DMS114 treated with DMSO at 0.1 percent for 48 hours (cell line): ENCODE measurements at regions not wholly inside any gene's neighbourhood (a gene's known extent, or its start where the extent isn't known, plus 50 kb on each side); places are given as distances from the start of the nearest gene placed in this dataset.
"Not testable (repeated sequence)": the region's sequence is repeated elsewhere in the genome, so short reads cannot be mapped to it uniquely, and the experiment has no call there.

Source experiments
- DNase-seq: peaks from one replicate; lab custom pipeline; 2025; ENCODE audit not compliant: unreplicated experiment; lab: John Stamatoyannopoulos, UW

DNA sequence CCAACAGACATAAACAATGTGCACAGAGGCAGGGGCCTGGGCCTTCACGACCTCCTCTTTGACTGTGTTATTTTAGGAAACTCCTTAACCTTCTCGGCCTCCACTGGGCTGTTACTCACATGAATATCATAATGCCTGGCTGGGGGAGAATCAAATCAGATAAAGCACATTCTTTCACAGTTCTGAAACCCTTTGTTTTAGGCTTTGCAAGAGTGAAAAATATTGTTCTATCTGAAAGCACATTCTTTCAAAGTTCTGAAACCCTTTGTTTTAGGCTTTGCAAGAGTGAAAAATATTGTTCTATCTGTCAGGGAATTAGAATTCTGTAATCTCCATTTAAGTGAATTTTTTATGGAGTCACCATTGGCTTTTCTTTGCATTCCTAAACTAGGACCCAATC is 50.7 kb upstream of the SYNDIG1 start:
- no peak for DNase-seq

DNA sequence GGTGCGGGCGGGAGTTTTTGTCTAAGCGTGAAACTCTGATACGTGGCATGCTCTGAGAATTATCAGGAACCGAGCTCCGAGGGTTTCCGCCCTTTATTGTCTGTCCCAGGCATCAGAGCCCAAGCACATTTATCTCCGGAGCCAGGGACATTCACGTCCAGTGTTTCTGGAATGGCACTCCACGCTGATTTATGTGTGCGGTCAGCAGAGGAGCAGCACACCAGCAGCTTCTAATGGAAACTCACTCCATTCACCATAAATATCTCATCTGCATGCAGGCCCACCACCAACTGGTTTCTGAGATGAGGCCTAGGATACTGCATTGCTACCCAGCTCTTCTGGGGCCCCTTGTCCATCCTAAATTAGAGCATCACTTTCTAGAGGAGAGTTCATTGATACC is 51.9 kb upstream of the SYNDIG1 start:
- no peak for DNase-seq

DNA sequence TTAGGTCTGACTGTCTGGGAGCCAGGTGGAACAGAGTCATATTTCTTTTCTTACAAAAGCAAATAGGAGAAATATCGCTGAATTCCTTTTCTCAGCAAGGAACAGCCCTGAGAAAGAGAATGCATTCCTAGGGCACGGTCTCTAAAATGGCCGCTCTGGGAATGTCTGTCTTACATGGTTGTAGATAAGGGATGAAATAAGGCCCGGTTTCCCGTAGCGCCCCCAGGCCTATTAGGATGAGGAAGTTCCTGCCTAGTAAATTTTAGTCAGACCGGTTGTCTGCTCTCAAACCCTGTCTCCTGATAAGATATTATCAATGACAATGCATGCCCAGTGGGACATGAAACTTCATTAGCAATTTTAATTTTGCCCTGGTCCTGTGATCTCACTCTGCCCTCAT is 54.0 kb upstream of the SYNDIG1 start:
- not testable (repeated sequence) for DNase-seq

DNA sequence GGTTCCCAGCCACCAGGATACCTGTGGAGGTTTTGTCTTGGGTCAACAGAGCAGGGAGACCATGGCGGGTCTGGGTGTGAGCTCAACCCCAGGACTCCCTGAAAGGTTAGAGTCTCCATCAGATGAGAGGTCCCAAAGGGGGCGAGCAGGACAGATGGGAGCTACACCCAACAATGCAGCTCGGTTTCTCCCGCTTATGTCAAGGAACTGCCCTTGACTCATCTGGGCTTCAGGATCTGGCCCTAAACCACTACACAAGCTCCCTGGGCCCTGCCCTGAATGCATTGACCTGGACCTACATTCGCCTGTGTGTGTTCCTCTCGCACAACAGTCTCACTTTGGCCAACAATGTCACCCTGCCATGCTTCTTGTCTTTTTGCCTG is 57.6 kb upstream of the SYNDIG1 start:
- no peak for DNase-seq

DNA sequence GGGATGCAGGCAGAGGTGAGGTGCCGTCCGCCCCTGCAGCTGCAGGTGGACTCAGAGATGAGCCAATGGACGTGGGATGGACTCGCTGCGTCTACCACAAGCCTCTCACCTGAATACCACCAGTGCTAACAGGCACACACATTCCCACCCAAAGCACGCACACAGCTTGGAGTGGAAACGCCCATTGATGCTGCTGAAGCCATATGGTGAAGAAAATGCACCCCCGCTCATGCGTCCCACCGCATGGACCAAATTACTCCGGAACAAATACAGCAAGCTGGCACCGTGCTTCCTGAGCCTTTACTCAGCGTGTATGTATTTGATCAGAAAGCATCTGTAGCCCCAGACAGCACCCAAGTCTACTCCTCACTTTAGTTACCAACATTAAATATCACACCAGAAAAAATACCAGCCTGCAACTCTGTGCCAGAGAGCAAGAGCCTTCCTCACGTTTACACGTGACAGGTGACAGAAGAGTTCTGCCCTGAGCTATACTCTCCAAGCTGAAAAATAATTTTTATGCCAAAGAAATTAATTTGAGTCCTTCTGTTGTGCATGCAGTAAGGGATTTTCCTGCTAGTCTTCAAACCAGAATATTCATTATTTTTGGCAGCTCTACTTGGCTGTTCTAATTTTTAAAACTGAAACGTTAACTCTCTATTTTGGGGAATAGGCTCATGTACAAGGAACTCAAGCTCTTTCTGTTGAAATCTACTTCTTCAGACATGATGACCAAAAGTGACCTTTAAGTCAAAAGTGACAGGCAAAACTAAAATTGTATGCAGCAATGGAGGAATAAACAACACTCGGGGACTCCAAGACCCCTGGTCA is 58.2 kb upstream of the SYNDIG1 start:
- no peak for DNase-seq

DNA sequence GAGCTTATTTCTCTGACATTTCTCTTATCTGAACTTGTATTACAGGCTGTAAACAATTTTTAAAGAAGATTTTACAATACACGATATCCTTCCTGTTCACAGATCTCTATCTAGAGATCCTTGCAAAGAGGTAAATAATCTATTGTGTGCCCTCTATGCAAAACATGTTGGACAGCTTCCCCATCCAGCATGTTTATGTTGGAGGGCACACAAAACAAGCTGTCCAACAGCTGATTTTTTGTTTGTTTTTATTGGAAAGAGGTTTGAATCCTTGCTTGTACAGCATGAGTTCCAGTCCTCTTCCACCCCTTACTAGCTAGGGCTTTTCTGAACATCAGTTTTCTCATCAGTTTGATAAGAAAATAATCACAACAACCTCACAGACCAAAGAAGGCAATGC is 62.3 kb upstream of the SYNDIG1 start:
- DNase-seq, result no peak

DNA sequence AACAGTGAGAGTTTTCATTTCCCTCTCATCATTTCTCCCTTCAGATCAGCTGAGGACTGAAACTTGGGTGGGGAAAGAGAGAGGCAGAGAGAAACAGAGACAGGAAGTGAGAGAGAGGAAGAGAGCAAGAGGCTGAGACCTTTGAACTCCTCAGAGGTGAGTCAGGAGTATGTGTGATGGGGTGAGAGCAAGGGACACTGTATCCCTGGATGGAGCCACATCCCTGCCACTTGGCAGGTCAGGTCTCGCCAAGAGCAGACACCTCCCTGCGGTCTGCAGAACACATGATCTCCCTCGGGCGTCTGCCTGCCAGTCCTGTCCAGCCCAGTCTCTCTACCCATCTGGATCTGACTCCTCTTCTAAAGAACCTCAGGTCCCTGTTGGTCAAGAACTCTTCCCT is 62.7 kb upstream of the SYNDIG1 start:
- no peak for DNase-seq

DNA sequence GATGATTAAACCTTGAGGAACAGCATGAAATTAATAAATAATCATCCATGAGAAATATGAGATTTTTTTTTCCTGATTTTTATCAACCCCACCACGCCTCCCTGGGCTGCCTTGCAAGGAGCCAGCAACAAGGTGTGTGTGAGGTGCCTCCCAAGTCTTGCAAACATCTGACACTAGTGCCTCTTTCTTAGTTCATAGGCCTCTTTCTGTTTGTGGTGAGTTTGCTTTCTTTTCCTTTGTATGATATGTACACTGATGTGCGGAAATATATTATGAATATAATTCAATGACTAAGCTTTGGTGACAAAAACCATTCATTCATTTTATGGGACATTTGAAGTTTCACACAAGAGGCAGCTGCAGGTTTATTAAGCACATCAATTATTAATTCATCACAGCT is 63.2 kb upstream of the SYNDIG1 start:
- no peak for DNase-seq

DNA sequence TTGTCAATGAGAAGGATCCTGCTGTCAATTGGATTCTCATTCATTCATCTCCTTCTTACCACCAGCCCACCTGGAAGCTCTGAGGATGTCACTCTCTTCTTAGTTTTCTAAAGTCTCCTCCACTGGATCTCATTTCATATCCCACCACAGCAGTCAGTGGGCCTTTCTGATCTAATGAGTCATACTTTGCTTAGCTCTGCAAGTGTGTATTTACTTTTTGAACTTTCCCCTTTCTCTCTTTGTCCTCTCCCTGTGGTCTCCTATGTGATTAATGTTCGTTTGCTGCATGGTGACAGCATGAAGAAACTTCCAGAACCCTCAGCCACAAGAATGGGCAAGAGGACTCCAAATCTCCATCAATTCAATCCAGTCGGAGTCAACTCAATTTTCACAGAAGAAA is 63.6 kb upstream of the SYNDIG1 start:
- DNase-seq, result no peak

DNA sequence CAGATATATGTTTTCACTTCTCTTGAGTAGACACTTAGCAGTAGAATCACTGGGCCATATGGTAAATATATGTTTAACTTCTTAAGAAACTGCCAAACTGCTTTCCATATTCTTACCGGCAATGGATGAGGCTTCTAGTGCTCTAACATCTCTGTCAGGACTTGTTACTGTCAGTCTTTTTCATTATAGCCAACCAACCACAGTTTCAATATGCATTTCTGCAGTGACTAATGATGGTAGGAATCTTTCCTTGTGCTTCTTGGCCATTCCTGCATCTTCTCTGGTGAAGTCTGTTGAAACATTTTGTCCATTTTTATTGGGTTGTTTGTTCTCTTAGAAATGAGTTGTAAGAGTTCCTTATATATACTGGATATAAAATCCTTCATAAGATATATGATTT is 66.0 kb upstream of the SYNDIG1 start:
- no peak for DNase-seq

DNA sequence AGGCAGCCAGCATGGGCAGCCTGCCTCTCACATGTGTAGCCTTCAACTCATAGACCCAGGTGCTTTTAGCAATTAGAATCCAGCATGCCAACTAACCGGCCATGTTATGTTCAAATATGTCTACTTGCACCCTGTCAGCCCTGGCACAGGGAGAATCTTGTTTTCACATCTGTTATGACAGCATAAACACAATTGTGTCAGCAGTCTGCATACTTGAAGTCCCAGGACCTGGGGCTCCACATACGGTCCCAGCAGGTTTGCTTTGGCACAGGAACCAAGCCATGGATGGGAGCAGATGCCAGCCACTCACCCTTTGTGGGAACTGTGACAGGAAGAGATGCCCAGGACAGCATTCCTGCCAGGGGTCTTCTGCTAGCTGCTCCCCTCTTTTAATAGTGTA is 67.2 kb upstream of the SYNDIG1 start:
- DNase-seq, result no peak

DNA sequence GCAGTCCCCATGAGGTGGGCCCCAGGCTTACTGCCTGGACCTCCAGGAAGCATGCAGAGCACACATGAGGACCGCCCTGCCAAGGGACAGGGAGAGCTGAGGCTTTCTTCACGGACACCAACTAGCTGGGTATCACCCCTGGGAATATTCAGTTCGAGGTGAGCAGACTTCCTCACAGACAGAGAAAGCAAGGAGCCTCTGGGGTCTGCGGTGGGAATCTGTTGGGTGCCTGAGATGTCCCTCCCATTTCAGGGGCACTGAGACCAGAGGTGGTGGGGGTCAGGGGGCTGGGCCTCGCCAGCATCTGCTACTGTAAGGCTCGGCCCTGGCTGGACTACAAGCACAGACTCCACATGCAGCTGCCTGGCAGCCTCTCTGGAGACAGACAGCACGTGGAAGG is 74.3 kb upstream of the SYNDIG1 start:
- no peak for DNase-seq

DNA sequence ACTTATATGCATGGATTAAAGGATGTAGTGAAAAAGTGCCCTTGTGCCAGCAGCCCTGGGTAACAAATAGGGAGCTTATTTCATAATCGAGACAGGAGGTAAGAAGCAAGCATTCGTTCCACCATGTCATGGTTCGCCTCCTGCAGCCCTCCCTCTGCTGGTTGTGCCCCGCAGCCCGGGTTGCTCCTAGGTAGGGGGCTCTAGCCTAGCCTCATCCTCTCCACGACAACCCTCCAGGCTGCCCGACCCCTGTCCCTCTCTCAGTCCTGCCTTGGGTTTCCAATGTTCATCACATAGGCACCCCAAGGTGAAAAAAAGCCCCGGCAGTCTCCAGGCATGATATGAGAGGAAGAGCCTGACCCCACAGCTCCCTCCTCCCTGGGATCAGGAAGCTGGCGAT is 75.5 kb upstream of the SYNDIG1 start:
- no peak for DNase-seq

DNA sequence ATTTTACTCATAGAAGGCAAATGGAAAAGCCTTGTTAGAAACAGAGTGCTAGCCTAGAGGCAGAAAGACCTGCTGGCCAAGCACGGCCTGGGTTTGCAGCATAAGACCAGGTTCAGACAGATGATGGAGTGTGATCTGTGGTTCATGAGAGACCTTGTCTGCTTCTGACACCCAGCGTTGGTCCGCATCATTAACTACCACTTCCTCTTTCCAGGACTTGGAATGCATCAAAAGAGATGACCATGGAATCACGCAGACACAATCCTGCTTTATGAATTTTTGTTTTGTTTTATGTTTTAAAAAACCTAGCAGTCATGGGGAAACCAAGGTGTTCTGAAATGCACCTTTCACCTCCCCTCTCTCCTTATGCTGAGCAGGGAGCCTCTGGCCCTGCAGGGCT is 76.8 kb upstream of the SYNDIG1 start:
- DNase-seq, result no peak

DNA sequence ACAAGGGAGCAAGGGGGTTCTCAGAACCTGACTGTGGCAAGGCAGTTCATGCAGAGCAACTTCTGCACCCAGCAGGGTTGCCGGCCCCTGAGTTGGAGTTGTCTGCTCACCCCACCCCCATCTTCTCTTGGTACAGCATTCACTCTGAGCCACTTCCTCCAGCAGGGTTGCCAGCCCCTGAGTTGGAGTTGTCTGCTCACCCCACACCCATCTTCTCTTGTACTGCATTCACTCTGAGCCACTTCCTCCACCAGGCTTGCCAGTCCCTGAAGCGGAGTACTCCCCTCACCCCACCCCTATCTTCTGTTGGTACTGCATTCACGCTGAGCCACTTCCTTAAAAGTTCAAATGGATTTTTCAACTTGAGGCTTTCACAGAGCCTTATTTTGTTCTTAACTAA is 79.7 kb upstream of the SYNDIG1 start:
- no peak for DNase-seq

DNA sequence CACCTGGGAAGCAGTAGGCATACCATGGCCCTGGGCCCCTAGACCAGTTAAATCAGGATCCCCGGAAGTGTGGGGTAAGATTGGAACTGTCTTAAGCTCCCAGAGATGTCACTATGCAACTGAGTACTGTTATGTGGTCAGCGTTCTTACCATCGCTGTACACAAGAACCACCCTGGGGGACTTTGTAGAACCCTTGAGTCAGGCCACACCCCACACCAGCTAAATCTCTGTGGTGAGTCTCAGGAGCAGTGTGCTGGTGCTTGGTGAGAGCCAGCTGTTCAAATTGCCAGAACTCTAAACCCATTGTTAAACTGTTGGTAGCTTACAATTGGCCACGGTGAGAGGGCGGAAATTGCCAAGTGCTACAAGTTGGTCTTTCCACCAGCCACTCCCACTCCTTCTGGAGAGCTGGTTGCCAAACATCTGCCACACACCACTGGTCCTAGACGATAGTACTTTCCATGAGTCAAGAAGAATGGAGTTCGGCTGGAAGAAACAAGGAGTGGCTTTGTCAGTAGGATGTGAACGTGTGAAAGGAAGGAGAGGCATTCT is 80.5 kb upstream of the SYNDIG1 start:
- DNase-seq, result no peak

DNA sequence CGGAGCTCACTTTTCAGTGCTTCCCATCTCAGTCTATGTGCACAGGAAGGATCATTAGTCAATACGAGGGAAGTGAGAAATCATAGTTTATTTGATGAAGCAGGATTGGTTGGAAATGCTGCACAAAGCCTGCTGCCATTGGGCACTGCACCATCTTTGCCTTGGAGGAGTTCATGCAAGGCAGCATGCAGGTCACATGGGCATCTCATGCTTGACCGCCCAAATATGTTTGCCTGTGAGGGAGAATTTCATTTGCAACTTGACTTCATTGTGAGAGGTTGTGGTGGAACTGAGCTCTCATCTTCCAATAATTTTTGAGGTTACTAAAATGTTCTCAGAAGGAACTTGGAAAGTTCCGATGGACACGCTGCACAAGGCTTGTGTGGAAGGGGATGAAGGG is 83.9 kb upstream of the SYNDIG1 start:
- DNase-seq, result no peak

DNA sequence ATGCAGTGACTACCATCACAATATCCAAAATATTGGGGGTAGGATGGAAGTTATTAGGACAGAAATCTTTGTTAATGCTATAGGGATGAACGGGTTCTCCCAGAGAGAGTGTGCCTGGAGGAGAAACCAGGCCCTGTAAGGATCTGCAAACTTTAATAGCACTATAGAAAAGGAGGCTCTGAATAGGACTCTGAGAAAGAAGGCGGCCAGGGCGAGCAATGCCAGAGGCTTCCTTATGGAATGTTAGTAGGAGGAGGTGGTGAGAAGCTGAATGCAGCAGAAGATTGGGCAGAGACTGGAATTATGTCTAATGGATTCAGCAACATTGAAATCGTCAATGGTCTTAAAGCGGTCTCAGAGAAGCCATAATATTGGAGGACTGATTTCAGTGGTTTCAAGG is 84.6 kb upstream of the SYNDIG1 start:
- DNase-seq, result no peak

DNA sequence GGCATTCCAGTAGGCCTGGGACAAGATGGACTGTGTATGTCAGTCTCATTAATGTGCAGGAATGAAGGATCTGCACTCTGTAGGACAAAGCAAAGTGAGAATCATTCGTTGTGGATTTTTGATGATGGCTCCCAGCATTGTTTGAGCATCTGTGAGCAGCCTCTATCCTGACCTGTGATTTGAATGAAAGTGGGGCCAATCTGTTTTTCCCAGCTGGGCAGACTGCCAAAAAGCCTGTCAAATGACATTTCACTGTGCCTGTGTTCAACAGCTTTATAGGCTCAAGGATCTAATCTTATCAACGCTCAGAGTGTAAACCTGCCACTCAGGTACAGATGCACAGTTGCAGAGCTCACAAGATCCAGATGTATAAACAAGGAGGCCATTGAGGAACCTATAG is 86.7 kb upstream of the SYNDIG1 start:
- DNase-seq, result no peak

DNA sequence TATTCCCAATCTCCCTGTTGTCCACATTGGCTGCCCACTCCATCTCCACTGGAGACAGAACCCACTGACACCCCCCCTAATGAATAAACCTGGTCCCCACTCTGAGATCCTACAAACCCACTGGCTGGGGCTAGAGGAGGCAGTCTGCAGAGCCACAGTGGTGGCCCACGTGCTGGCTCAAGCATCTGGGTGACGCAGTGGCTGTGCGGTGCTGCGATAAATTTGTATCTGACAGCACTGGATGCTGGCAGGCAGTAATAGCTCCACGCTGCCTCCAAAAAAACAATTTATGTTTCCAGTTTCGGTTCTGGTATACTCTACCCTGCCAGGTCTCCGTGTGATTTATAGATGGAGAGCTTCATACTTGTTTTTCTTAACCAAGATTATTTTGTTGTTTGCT is 87.1 kb upstream of the SYNDIG1 start:
- DNase-seq, result no peak

DNA sequence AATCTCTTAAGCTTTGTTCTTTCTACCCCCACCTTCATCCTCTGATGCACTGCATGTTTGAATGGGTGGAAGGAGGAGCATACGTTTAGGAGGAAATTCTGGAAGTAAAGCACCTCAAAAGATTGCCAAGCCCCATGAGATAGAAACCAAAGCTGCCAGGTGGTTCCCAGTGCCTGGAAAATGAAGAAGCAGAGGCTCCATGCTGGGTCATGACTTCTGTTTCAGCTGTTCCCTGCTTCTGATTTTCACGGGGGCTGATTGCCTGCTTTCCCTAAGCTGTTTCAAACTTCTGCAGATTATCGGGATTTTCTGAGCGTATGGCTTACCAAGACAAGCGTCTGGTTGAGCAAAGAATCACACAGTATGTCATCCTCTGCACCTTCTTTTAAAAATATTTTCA is 87.5 kb upstream of the SYNDIG1 start:
- no peak for DNase-seq

DNA sequence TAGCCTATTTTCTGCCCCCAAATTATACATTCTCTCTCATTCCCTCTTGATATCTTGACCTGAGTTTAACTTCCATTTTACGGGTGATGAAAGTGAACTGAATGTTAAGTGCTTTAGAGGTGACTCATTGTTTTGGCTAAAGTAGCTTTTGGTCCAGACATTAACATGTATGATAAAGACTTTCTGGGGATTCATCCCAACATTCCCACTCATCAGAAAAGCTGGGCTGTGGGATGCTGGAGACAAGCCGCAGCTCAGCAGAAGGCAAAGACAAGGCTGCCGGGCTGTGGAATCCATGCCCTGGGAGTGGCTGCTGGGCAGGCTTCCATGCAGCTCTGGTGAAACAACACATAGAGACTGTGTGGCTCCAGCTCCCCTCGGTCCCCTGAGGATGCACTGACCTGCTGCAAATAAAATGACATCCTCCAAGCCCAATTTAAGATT is 89.9 kb upstream of the SYNDIG1 start:
- no peak for DNase-seq
